ENCODE measurements at regions not wholly inside any gene's neighbourhood (a gene's known extent, or its start where the extent isn't known, plus 50 kb on each side); places are given as distances from the start of the nearest gene placed in this dataset.

DNA sequence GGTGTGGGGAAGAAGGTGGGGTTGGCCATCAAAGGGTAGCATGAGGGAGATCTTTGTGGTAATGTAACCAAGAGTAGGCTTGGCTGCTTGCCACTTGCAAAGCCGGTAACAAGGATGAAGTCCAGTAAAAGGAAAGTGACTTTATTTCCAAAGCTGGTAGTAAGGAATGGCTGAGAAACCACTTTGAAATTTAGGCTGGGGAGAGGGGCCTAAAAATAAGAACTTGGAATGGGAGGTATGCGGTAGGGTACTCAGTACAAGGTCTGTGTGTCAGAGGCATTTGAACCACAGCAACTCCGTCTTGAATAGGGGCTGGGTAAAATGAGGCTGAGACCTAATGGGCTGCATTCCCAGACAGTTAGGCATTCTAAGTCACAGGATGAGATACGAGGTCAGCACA, 216.0 kb upstream of the ISX start:
- no peak for TF ChIP-seq CTCF (IDR thresholded peaks at IDR 0.05)

- TF ChIP-seq CTCF (IDR thresholded peaks at IDR 0.05), result no peak
These were observed 213.9 kb upstream of the ISX start for GRCh38 chr22:34851918-34852662.

GRCh38 chr22:34855471-34855870, 210.5 kb upstream of the ISX start:
- no peak for TF ChIP-seq CTCF (IDR thresholded peaks at IDR 0.05)

- TF ChIP-seq CTCF (IDR thresholded peaks at IDR 0.05), result no peak
These were observed 207.9 kb upstream of the ISX start for GRCh38 chr22:34858066-34858465.

DNA sequence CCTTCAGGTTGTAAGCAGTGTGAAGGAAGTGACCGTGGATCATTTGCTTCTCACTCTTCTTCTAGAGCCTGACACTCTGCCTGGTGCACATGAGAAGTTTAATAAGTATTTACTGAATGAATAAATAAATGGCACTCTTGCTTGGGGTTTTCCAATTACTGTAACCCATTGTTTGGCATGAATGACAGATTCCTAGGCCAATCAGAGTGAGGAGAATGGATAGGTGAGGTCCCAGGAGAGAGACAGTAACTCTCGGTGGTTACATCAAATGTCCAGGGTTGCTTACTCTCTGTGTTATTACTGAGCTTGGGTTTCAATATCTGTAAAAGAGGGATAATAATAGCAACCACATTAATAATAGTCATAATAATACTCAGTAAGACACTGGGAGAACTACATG, 204.2 kb upstream of the ISX start:
- no peak for TF ChIP-seq CTCF (IDR thresholded peaks at IDR 0.05)

DNA sequence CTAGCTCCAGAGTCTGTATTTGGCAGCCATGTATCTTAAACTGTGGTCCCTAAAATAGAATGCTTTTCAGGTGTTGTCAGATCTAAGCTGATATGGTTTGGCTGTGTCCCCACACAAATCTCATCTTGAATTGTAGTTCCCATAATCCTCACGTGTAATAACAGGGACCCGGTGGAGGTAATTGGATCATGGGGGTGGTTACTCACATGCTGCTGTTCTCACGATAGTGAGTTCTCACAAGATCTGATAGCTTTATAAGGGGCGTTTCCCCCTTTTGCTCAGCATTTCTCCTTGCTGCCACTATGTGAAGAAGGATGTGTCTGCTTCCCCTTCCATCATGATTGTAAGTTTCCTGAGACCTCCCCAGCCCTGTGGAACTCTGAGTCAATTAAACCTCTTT, 199.9 kb upstream of the ISX start:
- no peak for TF ChIP-seq CTCF (IDR thresholded peaks at IDR 0.05)

DNA sequence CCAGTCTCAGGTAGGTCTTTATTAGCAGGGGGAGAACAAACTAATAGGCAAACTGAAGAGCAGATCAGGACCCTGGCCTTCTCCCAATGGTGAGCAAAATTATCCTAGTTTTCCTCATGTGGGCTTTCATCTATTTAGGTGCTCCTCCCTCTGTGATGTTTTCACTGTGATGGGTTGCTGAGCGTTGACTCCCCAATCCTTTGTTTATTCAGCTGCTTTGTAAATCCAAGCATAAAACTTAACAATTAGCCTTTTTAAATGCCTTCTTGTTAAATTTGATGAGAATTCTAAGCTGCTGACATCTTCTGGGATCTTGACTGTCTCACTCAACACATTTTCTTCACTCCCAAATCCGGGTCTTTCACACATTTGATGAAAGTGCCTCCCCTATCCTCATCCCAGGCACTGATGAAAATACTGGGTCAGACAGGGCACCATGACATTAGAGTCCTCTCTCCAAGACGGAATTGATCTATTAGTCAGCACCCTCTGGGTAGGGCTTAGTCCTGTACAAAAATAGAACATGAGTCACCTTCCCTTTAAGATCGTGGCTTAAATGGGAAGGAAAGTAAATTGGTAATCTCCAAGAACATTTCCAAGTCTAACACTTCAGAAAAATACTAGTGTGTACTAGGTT, 199.3 kb upstream of the ISX start:
- no peak for TF ChIP-seq CTCF (IDR thresholded peaks at IDR 0.05)

Data from LNCAP (cell line).